Testis (tissue), 2 donors: ENCODE measurements at regions not wholly inside any gene's neighbourhood (a gene's known extent, or its start where the extent isn't known, plus 50 kb on each side); places are given as distances from the start of the nearest gene placed in this dataset.

ENCODE experiments used
- POLR2A ChIP-seq: fragments of 450-650 bp; IDR thresholded peaks from one replicate; pipeline ENCODE4 v1.6.1; 2017; ENCODE audit warnings: antibody characterized with exemption, mild to moderate bottlenecking, moderate library complexity
- TF ChIP-seq, protein P1 (sequence below), 3 experiments: fragments of 450-650 bp in 2 of 3; fragments of 200-600 bp in 1 of 3; sonication (generic) in 1 of 3; IDR thresholded peaks; one replicate each; pipeline ENCODE4 v1.5.1; 2016 to 2019; ENCODE audit warnings: antibody characterized with exemption in 3 of 3, mild to moderate bottlenecking in 2 of 3, moderate library complexity in 1 of 3

DNA sequence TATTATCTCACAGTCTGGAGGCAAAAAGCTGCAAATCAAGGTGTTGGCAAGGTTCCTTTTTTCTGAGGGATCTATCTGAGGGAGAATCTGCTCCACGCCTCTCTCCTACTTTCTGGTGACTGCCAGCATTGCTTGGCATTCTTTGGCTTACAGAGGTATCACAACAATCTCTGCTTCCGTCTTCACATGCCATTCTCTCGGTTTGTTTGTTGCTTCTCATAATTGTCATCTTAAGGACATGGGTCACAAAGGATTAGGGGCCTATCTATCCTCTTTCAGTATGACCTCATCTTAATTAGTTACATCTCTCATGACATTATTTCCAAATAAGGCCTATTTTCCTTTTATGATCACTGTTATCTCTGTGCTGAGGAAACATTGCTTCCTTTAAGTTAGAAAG lies 345.0 kb downstream of the FOXG1 start:
- TF ChIP-seq, protein P1, sequence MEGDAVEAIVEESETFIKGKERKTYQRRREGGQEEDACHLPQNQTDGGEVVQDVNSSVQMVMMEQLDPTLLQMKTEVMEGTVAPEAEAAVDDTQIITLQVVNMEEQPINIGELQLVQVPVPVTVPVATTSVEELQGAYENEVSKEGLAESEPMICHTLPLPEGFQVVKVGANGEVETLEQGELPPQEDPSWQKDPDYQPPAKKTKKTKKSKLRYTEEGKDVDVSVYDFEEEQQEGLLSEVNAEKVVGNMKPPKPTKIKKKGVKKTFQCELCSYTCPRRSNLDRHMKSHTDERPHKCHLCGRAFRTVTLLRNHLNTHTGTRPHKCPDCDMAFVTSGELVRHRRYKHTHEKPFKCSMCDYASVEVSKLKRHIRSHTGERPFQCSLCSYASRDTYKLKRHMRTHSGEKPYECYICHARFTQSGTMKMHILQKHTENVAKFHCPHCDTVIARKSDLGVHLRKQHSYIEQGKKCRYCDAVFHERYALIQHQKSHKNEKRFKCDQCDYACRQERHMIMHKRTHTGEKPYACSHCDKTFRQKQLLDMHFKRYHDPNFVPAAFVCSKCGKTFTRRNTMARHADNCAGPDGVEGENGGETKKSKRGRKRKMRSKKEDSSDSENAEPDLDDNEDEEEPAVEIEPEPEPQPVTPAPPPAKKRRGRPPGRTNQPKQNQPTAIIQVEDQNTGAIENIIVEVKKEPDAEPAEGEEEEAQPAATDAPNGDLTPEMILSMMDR (IDR thresholded peaks at IDR 0.05) = no peak
- TF ChIP-seq POLR2A = no peak
